ENCODE measurements at regions not wholly inside any gene's neighbourhood (a gene's known extent, or its start where the extent isn't known, plus 50 kb on each side); places are given as distances from the start of the nearest gene placed in this dataset.

GRCh38 chr1:217149791-217150190 is 426.6 kb upstream of the ESRRG start:
- DNase-seq (no peak), ATAC-seq (ENCODE audit: low read depth) (no peak)
- Histone ChIP-seq H3K9me1 (ENCODE audit: insufficient read depth, low read length) (no peaks in the 10 kb centered on the region), H3K9me3 (ENCODE audit: control insufficient read depth, insufficient read depth, low read length) (no peaks in the 10 kb centered on the region), H3K4me1 (ENCODE audit: control insufficient read depth, insufficient read depth, low read length) (no peaks in the 10 kb centered on the region), H2AFZ (replicated peaks; ENCODE audit: low read length, poor library complexity) (no peak overlapping the region), H3K56ac (ENCODE audit: extremely low read depth, insufficient read depth, low read length) (no peak overlapping the region), H2BK15ac (ENCODE audit: low read depth, low read length) (no peak overlapping the region), H3K79me1 (ENCODE audit: low read depth in 1 of 2, low read length in 2 of 2) (no peaks in the 10 kb centered on the region), H2BK5ac (ENCODE audit: low read depth, low read length, poor library complexity, severe bottlenecking) (no peak overlapping the region), H4K5ac (ENCODE audit: low read depth, low read length) (no peak overlapping the region), H3K4ac (ENCODE audit: low read depth, low read length) (no peak overlapping the region), H2BK120ac (ENCODE audit: low read depth, low read length) (no peak overlapping the region), H3K4me2 (ENCODE audit: low read depth, low read length) (no peak overlapping the region), H3K9ac (ENCODE audit: low read depth, low read length) (no peak overlapping the region), H4K8ac (ENCODE audit: low read depth in 2 of 2, low read length in 2 of 2) (no peak overlapping the region), H3K14ac (replicated peaks; ENCODE audit: low read depth, low read length) (no peak overlapping the region), H3K36me3 (ENCODE audit: control insufficient read depth, insufficient read depth, low read length) (no peaks in the 10 kb centered on the region), H3K23ac (ENCODE audit: low read depth, low read length) (no peak overlapping the region), H2AK9ac (replicated peaks; ENCODE audit: low read depth, low read length, poor library complexity) (no peak overlapping the region), H2BK20ac (ENCODE audit: low read depth, low read length) (no peak overlapping the region), H4K91ac (ENCODE audit: insufficient read depth, low read depth, low read length) (no peak overlapping the region), H3K27me3 (ENCODE audit: control insufficient read depth, insufficient read depth, low read length) (no peaks in the 10 kb centered on the region), H3K18ac (ENCODE audit: low read depth, low read length) (no peak overlapping the region), H3K4me3 (ENCODE audit: insufficient read depth, low read depth, low read length) (no peak overlapping the region), H3K27ac (ENCODE audit: insufficient read depth, low read length) (no peak overlapping the region), H4K20me1 (ENCODE audit: insufficient read depth, low read length) (no peaks in the 10 kb centered on the region), H2AK5ac (ENCODE audit: low read depth, low read length) (no peak overlapping the region)
- TF ChIP-seq MAZ (IDR thresholded peaks at IDR 0.05; ENCODE audit: borderline replicate concordance, low read depth, low read length) (no peak), RFX5 (IDR thresholded peaks at IDR 0.05; ENCODE audit: low read depth, low read length) (no peak), FOS (IDR thresholded peaks at IDR 0.05; ENCODE audit: low read depth, low read length) (no peak), ELK1 (IDR thresholded peaks at IDR 0.05; ENCODE audit: borderline replicate concordance, low read depth, low read length) (no peak), MAFK (IDR thresholded peaks at IDR 0.05; ENCODE audit: low read depth, low read length) (no peak), MXI1 (IDR thresholded peaks at IDR 0.05; ENCODE audit: borderline replicate concordance, low read depth, low read length) (no peak), USF2 (IDR thresholded peaks at IDR 0.05; ENCODE audit: low read depth, low read length) (no peak), NFE2L2 (IDR thresholded peaks at IDR 0.05; ENCODE audit: low read depth, low read length) (no peak), POLR2A (IDR thresholded peaks at IDR 0.05; ENCODE audit: low read depth, low read length) (no peak), CEBPB (IDR thresholded peaks at IDR 0.05; ENCODE audit: low read depth, low read length) (no peak)
- no CpG with 5 or more reads among the region's 2 CpGs for WGBS, 2 experiments (ENCODE audit: extremely low coverage in 2 of 2, insufficient read length in 1 of 2)
- no TSS peak for BruUV-seq (replicated peaks)
- dilution Hi-C loops (cut with HindIII; ENCODE audit: low sequenced_read_pairs, unreplicated experiment): no loop called here
- POLR2A ChIA-PET (ENCODE audit: unreplicated experiment): no interaction called here
- CTCF ChIA-PET: no interaction called here
- intact Hi-C loops (cut with micrococcal nuclease): loop anchor here (5.0 kb wide), 1 partner anchor 377 kb away; no protein-coding TSS in a partner anchor
- in situ Hi-C loops (cut with MboI; ENCODE audit: low sequenced_read_pairs): no loop called here

Measured in IMR-90 (cell line).